ENCODE measurements at regions not wholly inside any gene's neighbourhood (a gene's known extent, or its start where the extent isn't known, plus 50 kb on each side); places are given as distances from the start of the nearest gene placed in this dataset.

- peak; percentile 27 for DNase-seq
- WGBS, 2 donors: 51 to 78% methylated on average over 15 of the region's 15 CpGs
- no peak for TF ChIP-seq EP300 (IDR thresholded peaks at IDR 0.05)
- no peak for TF ChIP-seq POLR2AphosphoS5 (IDR thresholded peaks at IDR 0.05)
- no peak for TF ChIP-seq POLR2A (IDR thresholded peaks at IDR 0.05)
- TF ChIP-seq CTCF (IDR thresholded peaks at IDR 0.05): no peak
- Histone ChIP-seq H3K9me3 (peaks cover 6 to 10% (median 8%) of the 10 kb centered on the region in 4 donors), H3K36me3 (no peaks in the 10 kb centered on the region), H3K4me1 (peaks cover 0 to 7% (median 3%) of the 10 kb centered on the region in 4 donors), H3K4me3 (no peak overlapping the region), H3K27ac (no peak overlapping the region), H3K27me3 (no peaks in the 10 kb centered on the region)
- intact Hi-C loops (cut with DNase I): no loop called here
Observed at GRCh38 chr16:86026171-86026910, 127.4 kb downstream of the IRF8 start.

GRCh38 chr16:86026916-86027315 lies 128.0 kb downstream of the IRF8 start:
- no peak overlapping the region for H3K4me3 ChIP-seq
- H3K27ac ChIP-seq: no peak overlapping the region
- peaks cover 6 to 10% (median 8%) of the 10 kb centered on the region in 4 donors for H3K9me3 ChIP-seq
- no peak for TF ChIP-seq EP300 (IDR thresholded peaks at IDR 0.05)
- TF ChIP-seq CTCF (IDR thresholded peaks at IDR 0.05): no peak
- no peak for TF ChIP-seq POLR2AphosphoS5 (IDR thresholded peaks at IDR 0.05)
- TF ChIP-seq POLR2A (IDR thresholded peaks at IDR 0.05): no peak
- intact Hi-C loops (cut with DNase I): no loop called here
- 48 to 78% methylated on average over 7 of the region's 7 CpGs for whole genome bisulfite sequencing, 2 donors
- peaks cover 0 to 7% (median 3%) of the 10 kb centered on the region in 4 donors for H3K4me1 ChIP-seq
- no peaks in the 10 kb centered on the region for H3K36me3 ChIP-seq
- DNase-seq: peak; percentile 21
- H3K27me3 ChIP-seq: no peaks in the 10 kb centered on the region

GRCh38 chr16:86027373-86028126 lies 128.6 kb downstream of the IRF8 start:
- TF ChIP-seq CTCF (IDR thresholded peaks at IDR 0.05) (no peak), POLR2AphosphoS5 (IDR thresholded peaks at IDR 0.05) (no peak), EP300 (IDR thresholded peaks at IDR 0.05) (no peak), POLR2A (IDR thresholded peaks at IDR 0.05) (no peak)
- Histone ChIP-seq H3K9me3 (peaks cover 6 to 10% (median 8%) of the 10 kb centered on the region in 4 donors), H3K4me1 (peaks cover 0 to 8% (median 3%) of the 10 kb centered on the region in 4 donors), H3K27me3 (no peaks in the 10 kb centered on the region), H3K27ac (no peak overlapping the region), H3K36me3 (no peaks in the 10 kb centered on the region), H3K4me3 (no peak overlapping the region)
- 18 to 75% methylated on average over 11 of the region's 11 CpGs for WGBS, 2 donors
- intact Hi-C loops (cut with DNase I): no loop called here
- DNase-seq: peak; percentile 39

GRCh38 chr16:86029131-86029741 lies 130.3 kb downstream of the IRF8 start:
- intact Hi-C loops (cut with DNase I): no loop called here
- WGBS, 2 donors: 6 to 24% methylated on average over 20 of the region's 20 CpGs
- Histone ChIP-seq H3K36me3 (no peaks in the 10 kb centered on the region), H3K4me3 (no peak overlapping the region), H3K4me1 (peaks cover 0 to 16% (median 7%) of the 10 kb centered on the region in 4 donors), H3K27ac (peak overlapping the region in 2 of 4 donors; percentile 41 to 51), H3K27me3 (no peaks in the 10 kb centered on the region), H3K9me3 (peaks cover 4 to 6% (median 5%) of the 10 kb centered on the region in 4 donors)
- TF ChIP-seq POLR2A (IDR thresholded peaks at IDR 0.05): no peak
- TF ChIP-seq POLR2AphosphoS5 (IDR thresholded peaks at IDR 0.05): peak in 2 of 4 donors; percentile 18 to 54
- peak in 1 of 4 donors; percentile 21 for TF ChIP-seq EP300 (IDR thresholded peaks at IDR 0.05)
- peak; percentile 70 for DNase-seq

GRCh38 chr16:86030116-86030515 lies 131.2 kb downstream of the IRF8 start:
- intact Hi-C loops (cut with DNase I): no loop called here
- DNase-seq: peak; percentile 42
- Histone ChIP-seq H3K4me1 (peaks cover 0 to 16% (median 7%) of the 10 kb centered on the region in 4 donors), H3K9me3 (no peaks in the 10 kb centered on the region), H3K4me3 (no peak overlapping the region), H3K36me3 (no peaks in the 10 kb centered on the region), H3K27me3 (no peaks in the 10 kb centered on the region), H3K27ac (no peak overlapping the region)
- WGBS, 2 donors: 88 to 93% methylated on average over 10 of the region's 10 CpGs
- TF ChIP-seq EP300 (IDR thresholded peaks at IDR 0.05) (no peak), POLR2A (IDR thresholded peaks at IDR 0.05) (no peak), CTCF (IDR thresholded peaks at IDR 0.05) (no peak), POLR2AphosphoS5 (IDR thresholded peaks at IDR 0.05) (no peak)

Measured in sigmoid colon (tissue), 6 donors.